Astrocyte (in vitro differentiated cells and primary cell): ENCODE measurements at regions not wholly inside any gene's neighbourhood (a gene's known extent, or its start where the extent isn't known, plus 50 kb on each side); places are given as distances from the start of the nearest gene placed in this dataset.

ENCODE experiments used
- EZH2 ChIP-seq: IDR thresholded peaks from 2 replicates; pipeline ENCODE4 v1.6.1; 2012; ENCODE audit warnings: mild to moderate bottlenecking, low read length, inconsistent platforms; ENCODE audit not compliant: insufficient read depth
- TF ChIP-seq, protein P1 (sequence below): IDR thresholded peaks from 2 replicates; pipeline ENCODE4 v1.5.1; 2011; ENCODE audit warnings: low read depth, mild to moderate bottlenecking, inconsistent platforms, low read length, moderate library complexity; ENCODE audit not compliant: insufficient read depth

GRCh38 chr9:27726244-27727081, 153.2 kb upstream of the C9orf72 start:
- TF ChIP-seq, protein P1, sequence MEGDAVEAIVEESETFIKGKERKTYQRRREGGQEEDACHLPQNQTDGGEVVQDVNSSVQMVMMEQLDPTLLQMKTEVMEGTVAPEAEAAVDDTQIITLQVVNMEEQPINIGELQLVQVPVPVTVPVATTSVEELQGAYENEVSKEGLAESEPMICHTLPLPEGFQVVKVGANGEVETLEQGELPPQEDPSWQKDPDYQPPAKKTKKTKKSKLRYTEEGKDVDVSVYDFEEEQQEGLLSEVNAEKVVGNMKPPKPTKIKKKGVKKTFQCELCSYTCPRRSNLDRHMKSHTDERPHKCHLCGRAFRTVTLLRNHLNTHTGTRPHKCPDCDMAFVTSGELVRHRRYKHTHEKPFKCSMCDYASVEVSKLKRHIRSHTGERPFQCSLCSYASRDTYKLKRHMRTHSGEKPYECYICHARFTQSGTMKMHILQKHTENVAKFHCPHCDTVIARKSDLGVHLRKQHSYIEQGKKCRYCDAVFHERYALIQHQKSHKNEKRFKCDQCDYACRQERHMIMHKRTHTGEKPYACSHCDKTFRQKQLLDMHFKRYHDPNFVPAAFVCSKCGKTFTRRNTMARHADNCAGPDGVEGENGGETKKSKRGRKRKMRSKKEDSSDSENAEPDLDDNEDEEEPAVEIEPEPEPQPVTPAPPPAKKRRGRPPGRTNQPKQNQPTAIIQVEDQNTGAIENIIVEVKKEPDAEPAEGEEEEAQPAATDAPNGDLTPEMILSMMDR = peak; percentile 88
- TF ChIP-seq EZH2 = no peak
